MCF 10A (cell line): ENCODE measurements at regions not wholly inside any gene's neighbourhood (a gene's known extent, or its start where the extent isn't known, plus 50 kb on each side); places are given as distances from the start of the nearest gene placed in this dataset.

ENCODE experiments used
- BruUV-seq: library from RNA; stranded (reverse); fragments of 400-500 nt; replicated peaks from 2 replicates; lab custom pipeline; 2021; lab: Mats Ljungman, UMichigan
- CTCF ChIA-PET: fragments of 300-600 bp; sonication (Branson Sonifier 250); formaldehyde crosslinking; extraction: SDS; loops from one replicate; lab custom pipeline; 2021; ENCODE audit warnings: antibody characterized with exemption, inconsistent platforms; lab: Yijun Ruan, JAX
- POLR2A ChIA-PET: fragments of 300-600, 350-650 bp; sonication (Branson Sonifier 250); formaldehyde crosslinking; extraction: SDS; loops from one replicate; lab custom pipeline; 2020; ENCODE audit warnings: antibody characterized with exemption, inconsistent platforms; lab: Yijun Ruan, JAX
- DNase-seq: peaks from one replicate; pipeline ENCODE4 v3.0.0-alpha.2; 2018; ENCODE audit not compliant: unreplicated experiment
- H3K27ac Mint-ChIP-seq: one replicate; pipeline ENCODE4 v1.8.0; 2022; ENCODE audit warnings: mild to moderate bottlenecking, low read depth, mixed read lengths; ENCODE audit not compliant: unreplicated experiment
- H3K27me3 Mint-ChIP-seq: one replicate; pipeline ENCODE4 v1.8.0; 2022; ENCODE audit warnings: mixed read lengths; ENCODE audit not compliant: insufficient read depth, unreplicated experiment
- H3K36me3 Mint-ChIP-seq: one replicate; pipeline ENCODE4 v1.8.0; 2022; ENCODE audit warnings: mild to moderate bottlenecking, moderate library complexity, mixed read lengths; ENCODE audit not compliant: insufficient read depth, unreplicated experiment
- H3K4me1 Mint-ChIP-seq: one replicate; pipeline ENCODE4 v1.8.0; 2022; ENCODE audit warnings: mixed read lengths; ENCODE audit not compliant: insufficient read depth, unreplicated experiment
- H3K4me3 Mint-ChIP-seq: one replicate; pipeline ENCODE4 v1.8.0; 2022; ENCODE audit warnings: mild to moderate bottlenecking, moderate library complexity, mixed read lengths; ENCODE audit not compliant: unreplicated experiment
- H3K9me3 Mint-ChIP-seq: one replicate; pipeline ENCODE4 v1.8.0; 2022; ENCODE audit warnings: mixed read lengths; ENCODE audit not compliant: unreplicated experiment
- intact Hi-C: fragments of 100-400 bp; cut with micrococcal nuclease; formaldehyde crosslinking; loops from 2 replicates; pipeline ENCODE4 v1.14.1; 2022
- TF ChIP-seq, protein P1 (sequence below): fragments of 200-600 bp; IDR thresholded peaks from one replicate; pipeline ENCODE4 v1.8.0; 2022; ENCODE audit warnings: antibody characterized with exemption, mild to moderate bottlenecking; ENCODE audit not compliant: unreplicated experiment

DNA sequence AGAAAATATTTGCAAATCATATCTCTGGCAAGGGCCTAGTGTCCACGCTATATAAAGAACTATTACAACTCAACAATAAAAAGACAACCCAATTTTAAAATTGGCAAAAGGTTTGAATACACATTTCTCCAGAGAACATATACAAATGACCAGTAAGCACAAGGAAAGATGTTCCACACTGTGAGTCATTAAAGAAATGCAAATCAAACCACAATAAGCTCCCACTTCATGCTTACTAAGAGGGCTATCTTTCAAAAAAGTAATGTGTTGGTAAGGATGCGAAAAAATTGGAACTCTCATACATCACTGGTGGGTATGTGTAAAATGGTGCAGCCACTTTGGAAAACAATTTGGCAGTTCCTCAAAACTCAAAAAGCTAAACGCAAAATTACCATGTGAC, 884.0 kb upstream of the INTU start:
- peaks cover 7% of the 10 kb centered on the region for H3K9me3 Mint-ChIP-seq
- no peak overlapping the region for H3K4me3 Mint-ChIP-seq
- ChIA-PET POLR2A (interaction anchor here (0.6 kb wide), 1 partner anchor 37 kb away, joined by 3 read pairs; no protein-coding TSS in a partner anchor), CTCF (interaction anchor here (0.7 kb wide), 1 partner anchor 419 kb away, joined by 4 read pairs; no protein-coding TSS in a partner anchor)
- no TSS peak for BruUV-seq
- peaks cover 7% of the 10 kb centered on the region for H3K36me3 Mint-ChIP-seq
- DNase-seq: no peak
- H3K27me3 Mint-ChIP-seq: no peaks in the 10 kb centered on the region
- intact Hi-C loops: no loop called here
- H3K27ac Mint-ChIP-seq: no peak overlapping the region
- no peaks in the 10 kb centered on the region for H3K4me1 Mint-ChIP-seq
- TF ChIP-seq, protein P1, sequence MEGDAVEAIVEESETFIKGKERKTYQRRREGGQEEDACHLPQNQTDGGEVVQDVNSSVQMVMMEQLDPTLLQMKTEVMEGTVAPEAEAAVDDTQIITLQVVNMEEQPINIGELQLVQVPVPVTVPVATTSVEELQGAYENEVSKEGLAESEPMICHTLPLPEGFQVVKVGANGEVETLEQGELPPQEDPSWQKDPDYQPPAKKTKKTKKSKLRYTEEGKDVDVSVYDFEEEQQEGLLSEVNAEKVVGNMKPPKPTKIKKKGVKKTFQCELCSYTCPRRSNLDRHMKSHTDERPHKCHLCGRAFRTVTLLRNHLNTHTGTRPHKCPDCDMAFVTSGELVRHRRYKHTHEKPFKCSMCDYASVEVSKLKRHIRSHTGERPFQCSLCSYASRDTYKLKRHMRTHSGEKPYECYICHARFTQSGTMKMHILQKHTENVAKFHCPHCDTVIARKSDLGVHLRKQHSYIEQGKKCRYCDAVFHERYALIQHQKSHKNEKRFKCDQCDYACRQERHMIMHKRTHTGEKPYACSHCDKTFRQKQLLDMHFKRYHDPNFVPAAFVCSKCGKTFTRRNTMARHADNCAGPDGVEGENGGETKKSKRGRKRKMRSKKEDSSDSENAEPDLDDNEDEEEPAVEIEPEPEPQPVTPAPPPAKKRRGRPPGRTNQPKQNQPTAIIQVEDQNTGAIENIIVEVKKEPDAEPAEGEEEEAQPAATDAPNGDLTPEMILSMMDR: no peak

DNA sequence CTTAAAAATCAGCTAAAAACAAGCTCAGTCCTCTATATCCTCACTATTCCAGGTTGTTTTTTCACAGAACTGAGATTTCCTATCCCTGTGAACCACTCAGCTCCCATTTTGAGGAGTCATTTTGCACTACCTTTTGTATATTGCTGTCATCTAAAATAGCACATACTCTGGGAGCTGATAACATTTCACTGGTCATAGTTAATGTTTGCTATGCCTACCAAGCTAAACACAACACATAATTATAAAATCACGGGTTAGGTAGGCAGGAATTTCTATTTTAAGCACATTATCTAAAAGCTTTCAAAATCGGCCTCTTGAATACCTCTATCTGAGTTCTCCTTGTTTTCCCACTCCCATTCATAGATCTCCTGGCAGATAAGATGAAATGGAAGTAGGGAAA, 882.0 kb upstream of the INTU start:
- ChIA-PET POLR2A (no interaction called here), CTCF (interaction anchor here (0.6 kb wide), 2 partner anchors 42 to 560 kb away, joined by 3 read pairs; no protein-coding TSS in a partner anchor)
- H3K9me3 Mint-ChIP-seq: peaks cover 7% of the 10 kb centered on the region
- DNase-seq: no peak
- H3K27ac Mint-ChIP-seq: no peak overlapping the region
- H3K4me3 Mint-ChIP-seq: no peak overlapping the region
- no peaks in the 10 kb centered on the region for H3K4me1 Mint-ChIP-seq
- H3K27me3 Mint-ChIP-seq: no peaks in the 10 kb centered on the region
- intact Hi-C loops: no loop called here
- TF ChIP-seq, protein P1: no peak
- BruUV-seq: no TSS peak
- H3K36me3 Mint-ChIP-seq: peaks cover 7% of the 10 kb centered on the region

GRCh38 chr4:126752126-126752525, 880.6 kb upstream of the INTU start:
- Mint-ChIP-seq H3K9me3 (no peaks in the 10 kb centered on the region), H3K4me3 (no peak overlapping the region), H3K4me1 (no peaks in the 10 kb centered on the region), H3K27me3 (no peaks in the 10 kb centered on the region), H3K36me3 (no peaks in the 10 kb centered on the region), H3K27ac (no peak overlapping the region)
- ChIA-PET POLR2A (no interaction called here), CTCF (no interaction called here)
- TF ChIP-seq, protein P1: no peak
- no TSS peak for BruUV-seq
- no peak for DNase-seq
- intact Hi-C loops: no loop called here

DNA sequence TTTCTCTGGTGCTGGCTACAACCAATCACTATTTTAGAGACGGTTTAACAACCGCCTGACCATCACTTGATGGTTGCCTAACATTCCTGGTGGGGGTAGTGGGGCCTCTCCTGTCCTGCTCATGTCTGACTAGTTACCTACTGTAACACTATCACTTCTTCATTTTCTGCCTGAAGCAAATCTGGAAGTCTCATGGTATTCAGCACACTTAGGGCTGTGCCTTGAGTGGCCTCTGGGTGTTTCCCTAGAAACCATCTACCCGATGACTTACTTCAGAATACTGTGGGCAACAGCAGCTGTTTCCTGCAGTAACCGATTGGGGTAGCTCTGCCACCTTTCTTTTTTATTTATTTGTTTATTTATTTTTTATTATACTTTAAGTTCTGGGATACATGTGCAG, 880.1 kb upstream of the INTU start:
- no peaks in the 10 kb centered on the region for H3K27me3 Mint-ChIP-seq
- intact Hi-C loops: no loop called here
- CTCF ChIA-PET: no interaction called here

More for the DNA sequence above, 880.1 kb upstream of the INTU start:
- no peak overlapping the region for H3K27ac Mint-ChIP-seq
- no peaks in the 10 kb centered on the region for H3K9me3 Mint-ChIP-seq
- no peaks in the 10 kb centered on the region for H3K4me1 Mint-ChIP-seq
- H3K4me3 Mint-ChIP-seq: no peak overlapping the region
- H3K36me3 Mint-ChIP-seq: no peaks in the 10 kb centered on the region
- DNase-seq: no peak
- POLR2A ChIA-PET: no interaction called here
- TF ChIP-seq, protein P1: no peak
- no TSS peak for BruUV-seq
